Brain microvascular endothelial cell (primary cell): ENCODE measurements at regions not wholly inside any gene's neighbourhood (a gene's known extent, or its start where the extent isn't known, plus 50 kb on each side); places are given as distances from the start of the nearest gene placed in this dataset.

Experiments used
- DNase-seq: peaks from one replicate; pipeline ENCODE4 v3.0.0-alpha.2; 2020
- H3K27ac ChIP-seq: fragments of 250-450 bp; sonication (Bioruptor Pico); 2 replicates; pipeline ENCODE4 v1.5.1; 2020; ENCODE audit warnings: mild to moderate bottlenecking, moderate library complexity
- H3K27me3 ChIP-seq: fragments of 250-450 bp; sonication (Bioruptor Pico); replicated peaks from 2 replicates; pipeline ENCODE4 v1.5.1; 2020; ENCODE audit warnings: mild to moderate bottlenecking
- H3K36me3 ChIP-seq: fragments of 250-450 bp; sonication (Bioruptor Pico); replicated peaks from 2 replicates; pipeline ENCODE4 v1.5.1; 2020; ENCODE audit warnings: mild to moderate bottlenecking
- H3K4me3 ChIP-seq: 2 replicates; pipeline ENCODE4 v1.5.1; 2011; ENCODE audit warnings: low read depth, mild to moderate bottlenecking, control low read depth, low read length, moderate library complexity
- CTCF ChIP-seq: IDR thresholded peaks from 2 replicates; pipeline ENCODE4 v1.5.1; 2011; ENCODE audit warnings: low read depth, mild to moderate bottlenecking, moderate library complexity, low read length, control low read depth, inconsistent platforms; ENCODE audit errors: missing control alignments
- in situ Hi-C: cut with HindIII; loops from 2 replicates; pipeline ENCODE4 v1.10.0; 2017; ENCODE audit warnings: low sequenced_read_pairs, low pct_ligation_motif_present

GRCh38 chr2:39860538-39860937 lies 81.5 kb upstream of the THUMPD2 start:
- no peak for DNase-seq
- in situ Hi-C loops = no loop called here
- no peak for TF ChIP-seq CTCF
- no peak overlapping the region for H3K4me3 ChIP-seq
- no peaks in the 10 kb centered on the region for H3K27me3 ChIP-seq
- H3K27ac ChIP-seq = no peak overlapping the region
- no peaks in the 10 kb centered on the region for H3K36me3 ChIP-seq

- Histone ChIP-seq H3K27ac (no peak overlapping the region), H3K36me3 (no peaks in the 10 kb centered on the region)
- TF ChIP-seq CTCF = no peak
These were observed 79.6 kb upstream of the THUMPD2 start for GRCh38 chr2:39858677-39859076.

GRCh38 chr2:39855856-39856255 lies 76.8 kb upstream of the THUMPD2 start:
- no peak overlapping the region for H3K27ac ChIP-seq
- in situ Hi-C loops = no loop called here
- H3K27me3 ChIP-seq = no peaks in the 10 kb centered on the region
- no peak for TF ChIP-seq CTCF
- no peak overlapping the region for H3K4me3 ChIP-seq
- H3K36me3 ChIP-seq = no peaks in the 10 kb centered on the region
- DNase-seq = no peak

More at GRCh38 chr2:39858677-39859076, 79.6 kb upstream of the THUMPD2 start:
- DNase-seq = no peak
- Histone ChIP-seq H3K4me3 (no peak overlapping the region), H3K27me3 (no peaks in the 10 kb centered on the region)
- in situ Hi-C loops = no loop called here

- no peak for DNase-seq
- Histone ChIP-seq H3K4me3 (no peak overlapping the region), H3K36me3 (no peaks in the 10 kb centered on the region), H3K27ac (no peak overlapping the region), H3K27me3 (no peaks in the 10 kb centered on the region)
- in situ Hi-C loops = no loop called here
- no peak for TF ChIP-seq CTCF
These were observed 75.7 kb upstream of the THUMPD2 start for GRCh38 chr2:39854771-39855170.

GRCh38 chr2:39852831-39853230 lies 73.8 kb upstream of the THUMPD2 start:
- no peak overlapping the region for H3K27ac ChIP-seq
- no peaks in the 10 kb centered on the region for H3K36me3 ChIP-seq
- in situ Hi-C loops = no loop called here
- no peaks in the 10 kb centered on the region for H3K27me3 ChIP-seq
- no peak for TF ChIP-seq CTCF
- DNase-seq = no peak
- H3K4me3 ChIP-seq = no peak overlapping the region

- no peak for TF ChIP-seq CTCF
- Histone ChIP-seq H3K36me3 (no peaks in the 10 kb centered on the region), H3K27me3 (no peaks in the 10 kb centered on the region), H3K27ac (no peak overlapping the region), H3K4me3 (no peak overlapping the region)
- in situ Hi-C loops = no loop called here
- DNase-seq = no peak
These were observed 72.6 kb upstream of the THUMPD2 start for GRCh38 chr2:39851651-39852110.
